ENCODE measurements at regions not wholly inside any gene's neighbourhood (a gene's known extent, or its start where the extent isn't known, plus 50 kb on each side); places are given as distances from the start of the nearest gene placed in this dataset.

- peaks cover 2% of the 10 kb centered on the region for H3K27me3 Mint-ChIP-seq
- DNase-seq (no peak), ATAC-seq (no peak)
- no peaks in the 10 kb centered on the region for H3K36me3 Mint-ChIP-seq (ENCODE audit: low read depth)
- no peaks in the 10 kb centered on the region for H3K9me3 Mint-ChIP-seq
- TF ChIP-seq, protein P1, sequence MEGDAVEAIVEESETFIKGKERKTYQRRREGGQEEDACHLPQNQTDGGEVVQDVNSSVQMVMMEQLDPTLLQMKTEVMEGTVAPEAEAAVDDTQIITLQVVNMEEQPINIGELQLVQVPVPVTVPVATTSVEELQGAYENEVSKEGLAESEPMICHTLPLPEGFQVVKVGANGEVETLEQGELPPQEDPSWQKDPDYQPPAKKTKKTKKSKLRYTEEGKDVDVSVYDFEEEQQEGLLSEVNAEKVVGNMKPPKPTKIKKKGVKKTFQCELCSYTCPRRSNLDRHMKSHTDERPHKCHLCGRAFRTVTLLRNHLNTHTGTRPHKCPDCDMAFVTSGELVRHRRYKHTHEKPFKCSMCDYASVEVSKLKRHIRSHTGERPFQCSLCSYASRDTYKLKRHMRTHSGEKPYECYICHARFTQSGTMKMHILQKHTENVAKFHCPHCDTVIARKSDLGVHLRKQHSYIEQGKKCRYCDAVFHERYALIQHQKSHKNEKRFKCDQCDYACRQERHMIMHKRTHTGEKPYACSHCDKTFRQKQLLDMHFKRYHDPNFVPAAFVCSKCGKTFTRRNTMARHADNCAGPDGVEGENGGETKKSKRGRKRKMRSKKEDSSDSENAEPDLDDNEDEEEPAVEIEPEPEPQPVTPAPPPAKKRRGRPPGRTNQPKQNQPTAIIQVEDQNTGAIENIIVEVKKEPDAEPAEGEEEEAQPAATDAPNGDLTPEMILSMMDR (IDR thresholded peaks at IDR 0.05): no peak
- CTCF ChIA-PET: no interaction called here
- H3K4me1 Mint-ChIP-seq (ENCODE audit: low read depth): no peaks in the 10 kb centered on the region
- H3K27ac Mint-ChIP-seq: no peak overlapping the region
- POLR2A ChIA-PET: no interaction called here
- intact Hi-C loops (cut with micrococcal nuclease): no loop called here
- H3K4me3 Mint-ChIP-seq: no peak overlapping the region
Measured at GRCh38 chr5:116631147-116631546, 56.5 kb upstream of the SEMA6A start.

DNA sequence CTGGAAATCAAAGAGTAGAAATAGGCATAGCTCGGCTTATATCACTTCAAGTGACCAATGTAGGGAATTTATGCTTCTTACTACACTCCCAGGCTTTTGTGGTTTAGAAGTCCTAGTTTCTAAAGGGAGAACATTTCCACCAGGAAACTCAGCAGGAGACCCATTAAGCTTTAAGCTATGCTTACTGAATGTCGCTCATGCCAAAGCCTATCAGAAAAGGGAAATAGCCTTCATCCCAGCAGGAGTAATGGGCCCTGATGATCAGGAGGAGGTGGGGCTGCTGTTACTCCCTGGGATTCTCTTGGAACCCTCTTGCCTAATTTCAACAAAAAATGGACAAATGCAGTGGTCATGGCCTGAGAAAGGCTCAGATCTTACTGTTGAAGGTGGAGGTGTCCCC, 54.5 kb upstream of the SEMA6A start:
- POLR2A ChIA-PET: no interaction called here
- no peak overlapping the region for H3K27ac Mint-ChIP-seq
- TF ChIP-seq, protein P1 (IDR thresholded peaks at IDR 0.05): no peak
- no peaks in the 10 kb centered on the region for H3K9me3 Mint-ChIP-seq
- intact Hi-C loops (cut with micrococcal nuclease): no loop called here
- no peaks in the 10 kb centered on the region for H3K4me1 Mint-ChIP-seq (ENCODE audit: low read depth)
- DNase-seq (no peak), ATAC-seq (no peak)
- H3K27me3 Mint-ChIP-seq: peaks cover 2% of the 10 kb centered on the region
- no peak overlapping the region for H3K4me3 Mint-ChIP-seq
- H3K36me3 Mint-ChIP-seq (ENCODE audit: low read depth): no peaks in the 10 kb centered on the region
- CTCF ChIA-PET: no interaction called here

- H3K4me3 Mint-ChIP-seq: no peak overlapping the region
- DNase-seq (no peak), ATAC-seq (no peak)
- H3K27me3 Mint-ChIP-seq: peaks cover 2% of the 10 kb centered on the region
- no peaks in the 10 kb centered on the region for H3K4me1 Mint-ChIP-seq (ENCODE audit: low read depth)
- no peaks in the 10 kb centered on the region for H3K36me3 Mint-ChIP-seq (ENCODE audit: low read depth)
- H3K9me3 Mint-ChIP-seq: no peaks in the 10 kb centered on the region
- TF ChIP-seq, protein P1 (IDR thresholded peaks at IDR 0.05): no peak
- H3K27ac Mint-ChIP-seq: no peak overlapping the region
- CTCF ChIA-PET: no interaction called here
- POLR2A ChIA-PET: no interaction called here
- intact Hi-C loops (cut with micrococcal nuclease): no loop called here
Measured at GRCh38 chr5:116626945-116627679, 52.5 kb upstream of the SEMA6A start.

DNA sequence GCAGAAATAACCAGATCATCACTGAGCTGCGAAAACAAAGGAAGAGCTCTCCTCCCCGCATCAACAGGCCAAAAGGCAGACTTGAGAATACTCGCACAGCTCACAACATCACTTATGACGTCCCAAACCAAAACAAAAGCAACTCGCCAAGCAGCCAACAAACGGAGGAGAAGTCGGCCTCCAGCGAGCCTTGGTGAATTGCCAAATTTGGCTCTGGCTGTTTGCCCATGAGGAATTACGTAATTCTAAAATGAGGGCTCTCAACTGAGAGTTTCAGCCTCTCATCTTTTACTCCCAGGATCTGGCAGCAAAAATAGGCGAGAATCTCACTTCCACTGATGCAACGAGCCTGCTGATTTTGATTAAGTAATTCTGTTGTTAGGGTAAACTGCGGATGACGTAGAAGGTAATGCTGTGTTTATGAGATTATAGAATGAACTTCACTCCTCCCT, 51.7 kb upstream of the SEMA6A start:
- no peak overlapping the region for H3K27ac Mint-ChIP-seq
- H3K4me1 Mint-ChIP-seq (ENCODE audit: low read depth): no peaks in the 10 kb centered on the region
- H3K27me3 Mint-ChIP-seq: peaks cover 2% of the 10 kb centered on the region
- no peaks in the 10 kb centered on the region for H3K36me3 Mint-ChIP-seq (ENCODE audit: low read depth)
- H3K9me3 Mint-ChIP-seq: no peaks in the 10 kb centered on the region
- TF ChIP-seq, protein P1 (IDR thresholded peaks at IDR 0.05): no peak
- intact Hi-C loops (cut with micrococcal nuclease): no loop called here
- no peak overlapping the region for H3K4me3 Mint-ChIP-seq
- ChIA-PET CTCF (no interaction called here), POLR2A (no interaction called here)
- ATAC-seq: no peak
- no peak for DNase-seq
